Astrocyte (in vitro differentiated cells and primary cell): ENCODE measurements at regions not wholly inside any gene's neighbourhood (a gene's known extent, or its start where the extent isn't known, plus 50 kb on each side); places are given as distances from the start of the nearest gene placed in this dataset.
A peak's percentile ranks its signal among the peaks of the same experiment; 100 is the strongest.

Experiments
- DNase-seq: peaks from one replicate; pipeline ENCODE4 v3.0.0-alpha.2; 2010; ENCODE audit warnings: low read depth
- FAIRE-seq: peaks from 2 replicates; lab custom pipeline; 2011; peaks lifted over from hg19 to GRCh38; lab: Jason Lieb, UNC
- H2AFZ ChIP-seq: 2 replicates; pipeline ENCODE4 v1.6.0; 2012; ENCODE audit warnings: low read depth, low read length, inconsistent platforms
- H3K27ac ChIP-seq: 2 replicates; pipeline ENCODE4 v1.5.1; 2011; ENCODE audit warnings: low read depth, low read length, inconsistent platforms
- H3K27me3 ChIP-seq: 2 replicates; pipeline ENCODE4 v1.6.0; 2011; ENCODE audit warnings: low read length, inconsistent platforms; ENCODE audit not compliant: insufficient read depth
- H3K36me3 ChIP-seq: 2 replicates; pipeline ENCODE4 v1.5.1; 2011; ENCODE audit warnings: low read length, inconsistent platforms; ENCODE audit not compliant: insufficient read depth
- H3K4me1 ChIP-seq: 2 replicates; pipeline ENCODE4 v1.5.1; 2011; ENCODE audit warnings: low read length, inconsistent platforms; ENCODE audit not compliant: insufficient read depth
- H3K4me2 ChIP-seq: 2 replicates; pipeline ENCODE4 v1.6.0; 2012; ENCODE audit warnings: low read length, inconsistent platforms
- H3K4me3 ChIP-seq: 2 replicates; pipeline ENCODE4 v1.5.1; 2011; ENCODE audit warnings: low read depth, mild to moderate bottlenecking, low read length, inconsistent platforms; ENCODE audit not compliant: insufficient read depth
- H3K79me2 ChIP-seq: 2 replicates; pipeline ENCODE4 v1.6.0; 2012; ENCODE audit warnings: mild to moderate bottlenecking, low read length, inconsistent platforms; ENCODE audit not compliant: insufficient read depth
- H3K9ac ChIP-seq: 2 replicates; pipeline ENCODE4 v1.6.0; 2012; ENCODE audit warnings: mild to moderate bottlenecking, low read length, inconsistent platforms
- H3K9me3 ChIP-seq: 2 replicates; pipeline ENCODE4 v1.5.1; 2012; ENCODE audit warnings: low read depth, mild to moderate bottlenecking, low read length, inconsistent platforms; ENCODE audit not compliant: insufficient read depth
- H4K20me1 ChIP-seq: 2 replicates; pipeline ENCODE4 v1.6.0; 2012; ENCODE audit warnings: low read length, inconsistent platforms; ENCODE audit not compliant: insufficient read depth
- H3K27ac Mint-ChIP-seq: one replicate; pipeline ENCODE4 v1.8.0; 2021; ENCODE audit warnings: mild to moderate bottlenecking, mixed read lengths; ENCODE audit not compliant: unreplicated experiment
- H3K27me3 Mint-ChIP-seq: one replicate; pipeline ENCODE4 v1.8.0; 2021; ENCODE audit warnings: low read depth, mixed read lengths; ENCODE audit not compliant: unreplicated experiment
- H3K36me3 Mint-ChIP-seq: one replicate; pipeline ENCODE4 v1.8.0; 2021; ENCODE audit warnings: low read depth, mixed read lengths; ENCODE audit not compliant: unreplicated experiment
- H3K4me1 Mint-ChIP-seq: one replicate; pipeline ENCODE4 v1.8.0; 2021; ENCODE audit warnings: low read depth, mixed read lengths; ENCODE audit not compliant: unreplicated experiment
- H3K4me3 Mint-ChIP-seq: one replicate; pipeline ENCODE4 v1.8.0; 2021; ENCODE audit warnings: mild to moderate bottlenecking, moderate library complexity, mixed read lengths; ENCODE audit not compliant: unreplicated experiment
- H3K9me3 Mint-ChIP-seq: one replicate; pipeline ENCODE4 v1.8.0; 2021; ENCODE audit warnings: mild to moderate bottlenecking, mixed read lengths; ENCODE audit not compliant: unreplicated experiment
- EZH2 ChIP-seq: IDR thresholded peaks from 2 replicates; pipeline ENCODE4 v1.6.1; 2012; ENCODE audit warnings: mild to moderate bottlenecking, low read length, inconsistent platforms; ENCODE audit not compliant: insufficient read depth
- TF ChIP-seq, protein P1 (sequence below): IDR thresholded peaks from 2 replicates; pipeline ENCODE4 v1.5.1; 2011; ENCODE audit warnings: low read depth, mild to moderate bottlenecking, inconsistent platforms, low read length, moderate library complexity; ENCODE audit not compliant: insufficient read depth

DNA sequence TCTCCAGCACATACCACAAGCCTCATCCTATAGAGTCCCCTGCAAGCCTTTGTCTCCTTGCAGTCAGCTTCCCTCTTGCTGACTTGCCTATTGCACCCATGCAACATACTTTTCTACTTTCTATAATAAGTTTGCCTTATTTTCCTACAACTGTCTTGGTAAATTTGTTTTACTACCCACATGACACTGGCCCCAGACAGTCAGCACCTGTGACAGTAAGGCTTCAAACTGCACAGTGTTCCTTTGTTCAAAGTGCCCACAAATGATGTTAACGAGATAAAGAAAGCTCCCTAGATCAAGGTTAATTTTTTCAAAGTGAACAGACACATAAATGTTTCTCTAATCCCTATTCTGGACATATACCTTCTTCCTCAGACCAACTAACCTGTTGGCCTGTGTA lies 529.1 kb upstream of the PCDH10 start:
- Mint-ChIP-seq H3K27ac (no peak overlapping the region), H3K9me3 (peaks cover 14% of the 10 kb centered on the region), H3K36me3 (no peaks in the 10 kb centered on the region), H3K4me3 (no peak overlapping the region), H3K27me3 (no peaks in the 10 kb centered on the region), H3K4me1 (no peaks in the 10 kb centered on the region)
- H3K79me2 ChIP-seq: no peaks in the 10 kb centered on the region
- no peak overlapping the region for H3K4me2 ChIP-seq
- no peak for TF ChIP-seq EZH2
- TF ChIP-seq, protein P1, sequence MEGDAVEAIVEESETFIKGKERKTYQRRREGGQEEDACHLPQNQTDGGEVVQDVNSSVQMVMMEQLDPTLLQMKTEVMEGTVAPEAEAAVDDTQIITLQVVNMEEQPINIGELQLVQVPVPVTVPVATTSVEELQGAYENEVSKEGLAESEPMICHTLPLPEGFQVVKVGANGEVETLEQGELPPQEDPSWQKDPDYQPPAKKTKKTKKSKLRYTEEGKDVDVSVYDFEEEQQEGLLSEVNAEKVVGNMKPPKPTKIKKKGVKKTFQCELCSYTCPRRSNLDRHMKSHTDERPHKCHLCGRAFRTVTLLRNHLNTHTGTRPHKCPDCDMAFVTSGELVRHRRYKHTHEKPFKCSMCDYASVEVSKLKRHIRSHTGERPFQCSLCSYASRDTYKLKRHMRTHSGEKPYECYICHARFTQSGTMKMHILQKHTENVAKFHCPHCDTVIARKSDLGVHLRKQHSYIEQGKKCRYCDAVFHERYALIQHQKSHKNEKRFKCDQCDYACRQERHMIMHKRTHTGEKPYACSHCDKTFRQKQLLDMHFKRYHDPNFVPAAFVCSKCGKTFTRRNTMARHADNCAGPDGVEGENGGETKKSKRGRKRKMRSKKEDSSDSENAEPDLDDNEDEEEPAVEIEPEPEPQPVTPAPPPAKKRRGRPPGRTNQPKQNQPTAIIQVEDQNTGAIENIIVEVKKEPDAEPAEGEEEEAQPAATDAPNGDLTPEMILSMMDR: no peak
- no peaks in the 10 kb centered on the region for H3K36me3 ChIP-seq
- no peaks in the 10 kb centered on the region for H3K4me1 ChIP-seq
- no peak for DNase-seq
- H3K27ac ChIP-seq: no peak overlapping the region
- FAIRE-seq: no peak
- no peaks in the 10 kb centered on the region for H3K9me3 ChIP-seq
- no peaks in the 10 kb centered on the region for H3K27me3 ChIP-seq
- H3K4me3 ChIP-seq: no peak overlapping the region
- no peak overlapping the region for H2AFZ ChIP-seq
- H4K20me1 ChIP-seq: no peaks in the 10 kb centered on the region
- H3K9ac ChIP-seq: no peak overlapping the region

DNA sequence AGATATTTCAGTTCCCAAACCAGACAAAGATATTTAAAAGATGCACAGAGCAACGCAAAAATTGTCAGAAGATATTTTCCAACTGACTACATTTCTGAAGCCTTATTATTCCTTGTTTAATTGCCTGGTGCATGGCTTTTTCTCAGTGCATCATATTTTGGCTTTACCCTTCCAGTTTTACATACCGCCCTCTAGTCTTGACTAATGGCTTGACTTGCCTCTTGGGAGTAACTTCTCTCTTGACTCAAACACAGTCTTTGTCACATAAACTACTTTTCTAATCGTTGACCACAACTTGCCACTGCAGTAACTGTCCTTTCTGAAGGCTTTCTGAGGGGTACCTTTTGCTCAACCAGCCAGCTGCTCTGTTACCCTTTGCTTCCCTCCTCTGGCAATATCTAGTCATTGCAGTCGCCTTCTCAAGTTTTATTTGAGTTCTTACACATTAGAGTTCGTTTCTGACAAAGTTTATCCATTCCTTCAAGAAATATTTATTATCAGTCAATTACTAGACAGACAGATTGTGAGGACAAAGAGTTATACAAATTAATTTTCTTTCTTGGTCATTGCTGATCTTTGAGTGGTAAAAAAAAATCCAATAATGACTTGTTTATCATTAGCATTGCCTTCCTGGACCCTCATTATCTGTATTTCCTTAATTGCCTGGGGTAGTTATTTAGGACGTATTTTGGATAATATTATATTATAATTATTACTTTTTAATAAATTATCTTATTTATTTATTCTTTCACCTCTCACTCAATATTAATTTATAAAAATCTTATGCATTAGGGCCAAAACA lies 506.9 kb upstream of the PCDH10 start:
- Mint-ChIP-seq H3K4me1 (no peaks in the 10 kb centered on the region), H3K4me3 (no peak overlapping the region), H3K9me3 (peaks cover 2% of the 10 kb centered on the region), H3K27ac (no peak overlapping the region), H3K27me3 (no peaks in the 10 kb centered on the region), H3K36me3 (no peaks in the 10 kb centered on the region)
- H3K4me1 ChIP-seq: no peaks in the 10 kb centered on the region
- H3K9me3 ChIP-seq: no peaks in the 10 kb centered on the region
- H3K4me3 ChIP-seq: no peak overlapping the region
- FAIRE-seq: no peak
- no peaks in the 10 kb centered on the region for H3K27me3 ChIP-seq
- no peak overlapping the region for H3K9ac ChIP-seq
- no peak overlapping the region for H3K4me2 ChIP-seq
- H4K20me1 ChIP-seq: no peaks in the 10 kb centered on the region
- no peaks in the 10 kb centered on the region for H3K36me3 ChIP-seq
- no peak overlapping the region for H3K27ac ChIP-seq
- H2AFZ ChIP-seq: no peak overlapping the region
- DNase-seq: peak; percentile 39
- H3K79me2 ChIP-seq: no peaks in the 10 kb centered on the region
- TF ChIP-seq, protein P1: peak; percentile 93
- no peak for TF ChIP-seq EZH2

DNA sequence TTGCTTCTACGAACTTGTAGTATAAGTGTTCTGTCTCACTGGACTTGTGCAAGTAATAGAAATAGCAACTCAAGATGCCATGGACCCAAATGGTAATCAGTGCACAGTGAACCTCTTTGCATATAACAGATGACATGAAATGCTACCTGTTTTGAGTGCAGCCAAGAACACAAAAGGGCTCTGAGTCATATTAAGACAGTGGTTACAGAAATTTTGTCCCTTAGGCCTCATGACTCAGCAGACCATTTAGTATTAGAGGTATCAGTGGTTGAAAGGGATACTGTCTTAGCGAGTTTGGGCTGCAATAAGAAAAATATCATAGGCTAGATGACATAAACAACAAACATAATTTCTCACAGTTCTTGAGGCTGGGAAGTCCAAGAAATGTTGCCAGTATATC lies 502.9 kb upstream of the PCDH10 start:
- Histone ChIP-seq H4K20me1 (no peaks in the 10 kb centered on the region), H3K9me3 (no peaks in the 10 kb centered on the region), H3K4me2 (no peak overlapping the region), H3K9ac (no peak overlapping the region), H3K4me3 (no peak overlapping the region), H3K36me3 (no peaks in the 10 kb centered on the region), H2AFZ (no peak overlapping the region), H3K4me1 (no peaks in the 10 kb centered on the region), H3K79me2 (no peaks in the 10 kb centered on the region), H3K27me3 (no peaks in the 10 kb centered on the region), H3K27ac (no peak overlapping the region)
- no peak overlapping the region for H3K4me3 Mint-ChIP-seq
- TF ChIP-seq, protein P1: no peak
- no peak for TF ChIP-seq EZH2
- no peaks in the 10 kb centered on the region for H3K27me3 Mint-ChIP-seq
- H3K36me3 Mint-ChIP-seq: no peaks in the 10 kb centered on the region
- no peak overlapping the region for H3K27ac Mint-ChIP-seq
- H3K9me3 Mint-ChIP-seq: no peaks in the 10 kb centered on the region
- no peak for DNase-seq
- no peak for FAIRE-seq
- H3K4me1 Mint-ChIP-seq: no peaks in the 10 kb centered on the region
